ENCODE measurements at regions not wholly inside any gene's neighbourhood (a gene's known extent, or its start where the extent isn't known, plus 50 kb on each side); places are given as distances from the start of the nearest gene placed in this dataset.
A peak's percentile ranks its signal among the peaks of the same experiment; 100 is the strongest.

GRCh38 chr12:43113135-43113534 lies 438.9 kb downstream of the ADAMTS20 start:
- Histone ChIP-seq H3K27ac (ENCODE audit: low read length) (no peak overlapping the region), H3K4me1 (ENCODE audit: insufficient read depth, low read length) (no peaks in the 10 kb centered on the region), H2AFZ (ENCODE audit: low read length) (no peak overlapping the region), H3K9me2 (replicated peaks; ENCODE audit: low read length) (no peaks in the 10 kb centered on the region), H3K79me2 (ENCODE audit: low read length) (no peaks in the 10 kb centered on the region), H3K4me3 (ENCODE audit: low read length) (no peak overlapping the region), H3K9ac (ENCODE audit: low read length) (no peak overlapping the region), H3K9me3 (ENCODE audit: low read length) (no peaks in the 10 kb centered on the region), H3K4me2 (ENCODE audit: low read length) (no peak overlapping the region), H4K20me1 (ENCODE audit: low read length) (no peaks in the 10 kb centered on the region), H3K27me3 (ENCODE audit: low read length) (no peaks in the 10 kb centered on the region), H3K36me3 (ENCODE audit: low read depth, low read length) (no peaks in the 10 kb centered on the region), H3F3A (ENCODE audit: low read length, unreplicated experiment) (no peaks in the 10 kb centered on the region)
- ChIA-PET CTCF (no interaction called here), POLR2A (ENCODE audit: unreplicated experiment) (no interaction called here)
- DNase-seq (no peak), ATAC-seq (no peak)
- intact Hi-C loops (cut with micrococcal nuclease), result no loop called here
- no TSS peak for BruUV-seq (replicated peaks)
- TF ChIP-seq EZH2 (IDR thresholded peaks at IDR 0.05; ENCODE audit: low read length, unreplicated experiment) (no peak), EZH2phosphoT487 (IDR thresholded peaks at IDR 0.05; ENCODE audit: borderline replicate concordance, low read length) (no peak), CTCF (conservative IDR thresholded peaks at IDR 0.05; ENCODE audit: low read depth, low read length) (no peak)

GRCh38 chr12:43112101-43112920 lies 439.7 kb downstream of the ADAMTS20 start:
- no peak for ATAC-seq
- Histone ChIP-seq H3F3A (ENCODE audit: low read length, unreplicated experiment) (no peaks in the 10 kb centered on the region), H3K36me3 (ENCODE audit: low read depth, low read length) (no peaks in the 10 kb centered on the region), H2AFZ (ENCODE audit: low read length) (no peak overlapping the region), H3K27ac (ENCODE audit: low read length) (no peak overlapping the region), H3K27me3 (ENCODE audit: low read length) (no peaks in the 10 kb centered on the region), H3K4me1 (ENCODE audit: insufficient read depth, low read length) (no peaks in the 10 kb centered on the region), H3K4me3 (ENCODE audit: low read length) (no peak overlapping the region), H3K4me2 (ENCODE audit: low read length) (no peak overlapping the region), H3K9me2 (replicated peaks; ENCODE audit: low read length) (no peaks in the 10 kb centered on the region), H3K9me3 (ENCODE audit: low read length) (no peaks in the 10 kb centered on the region), H3K9ac (ENCODE audit: low read length) (no peak overlapping the region), H4K20me1 (ENCODE audit: low read length) (no peaks in the 10 kb centered on the region), H3K79me2 (ENCODE audit: low read length) (no peaks in the 10 kb centered on the region)
- ChIA-PET CTCF (no interaction called here), POLR2A (ENCODE audit: unreplicated experiment) (no interaction called here)
- intact Hi-C loops (cut with micrococcal nuclease), result no loop called here
- TF ChIP-seq CTCF (conservative IDR thresholded peaks at IDR 0.05; ENCODE audit: low read depth, low read length), result no peak
- no peak for TF ChIP-seq EZH2 (IDR thresholded peaks at IDR 0.05; ENCODE audit: low read length, unreplicated experiment)
- DNase-seq, result no peak
- no TSS peak for BruUV-seq (replicated peaks)

- Histone ChIP-seq H3K27ac (ENCODE audit: low read length) (no peak overlapping the region), H3K4me3 (ENCODE audit: low read length) (no peak overlapping the region), H3K4me1 (ENCODE audit: insufficient read depth, low read length) (no peaks in the 10 kb centered on the region), H3K9me3 (ENCODE audit: low read length) (no peaks in the 10 kb centered on the region), H3K9ac (ENCODE audit: low read length) (no peak overlapping the region), H3K9me2 (replicated peaks; ENCODE audit: low read length) (no peaks in the 10 kb centered on the region), H4K20me1 (ENCODE audit: low read length) (no peaks in the 10 kb centered on the region), H2AFZ (ENCODE audit: low read length) (peak overlapping the region; percentile 11; the same call in 1 of the 2 replicates), H3K27me3 (ENCODE audit: low read length) (no peaks in the 10 kb centered on the region), H3K79me2 (ENCODE audit: low read length) (no peaks in the 10 kb centered on the region), H3K4me2 (ENCODE audit: low read length) (no peak overlapping the region), H3F3A (ENCODE audit: low read length, unreplicated experiment) (no peaks in the 10 kb centered on the region), H3K36me3 (ENCODE audit: low read depth, low read length) (no peaks in the 10 kb centered on the region)
- ATAC-seq, result no peak
- ChIA-PET CTCF (no interaction called here), POLR2A (ENCODE audit: unreplicated experiment) (no interaction called here)
- BruUV-seq (replicated peaks), result no TSS peak
- TF ChIP-seq CTCF (conservative IDR thresholded peaks at IDR 0.05; ENCODE audit: low read depth, low read length) (no peak), EZH2 (IDR thresholded peaks at IDR 0.05; ENCODE audit: low read length, unreplicated experiment) (no peak), EZH2phosphoT487 (IDR thresholded peaks at IDR 0.05; ENCODE audit: borderline replicate concordance, low read length) (no peak)
- intact Hi-C loops (cut with micrococcal nuclease), result no loop called here
- DNase-seq, result no peak
Measured at GRCh38 chr12:43111608-43112007, 440.4 kb downstream of the ADAMTS20 start.

Data from PC-3 (cell line).